Transverse colon (tissue), 4 donors: ENCODE measurements at regions not wholly inside any gene's neighbourhood (a gene's known extent, or its start where the extent isn't known, plus 50 kb on each side); places are given as distances from the start of the nearest gene placed in this dataset.

Experiments used
- DNase-seq: peaks from one replicate; pipeline ENCODE4 v3.0.0-alpha.2; 2019
- H3K27ac ChIP-seq, 4 donors: fragments of 200-600 bp; sonication (generic); 2 replicates each; pipeline ENCODE4 v1.5.1; 2016 to 2018; ENCODE audit warnings: inconsistent platforms in 4 of 4
- H3K27me3 ChIP-seq: fragments of 200-600 bp; sonication (generic); 2 replicates; pipeline ENCODE4 v1.5.1; 2017; ENCODE audit warnings: inconsistent platforms
- H3K36me3 ChIP-seq, 4 donors: fragments of 200-600 bp; sonication (generic); 2 replicates each; pipeline ENCODE4 v1.5.1; 2017 to 2019; ENCODE audit warnings: inconsistent platforms in 4 of 4
- H3K4me1 ChIP-seq, 4 donors: fragments of 200-600 bp; sonication (generic); 2 replicates each; pipeline ENCODE4 v1.5.1; 2017 to 2020; ENCODE audit warnings: inconsistent platforms in 4 of 4
- H3K4me3 ChIP-seq, 4 donors: fragments of 200-600 bp; sonication (generic); 1 replicate in 1 of 4; 2 replicates in 3 of 4; pipeline versions ENCODE4 v1.5.1 to v1.6.1; 2017 to 2019; ENCODE audit warnings: inconsistent platforms in 4 of 4
- H3K9me3 ChIP-seq, 2 donors: fragments of 200-600 bp; sonication (generic); 2 replicates each; pipeline ENCODE4 v1.5.1; 2017 to 2019; ENCODE audit warnings: inconsistent platforms in 2 of 2
- EP300 ChIP-seq: sonication (generic); formaldehyde crosslinking; IDR thresholded peaks from one replicate; pipeline ENCODE4 v1.6.1; 2017; ENCODE audit warnings: antibody characterized with exemption, low read depth
- POLR2A ChIP-seq: fragments of 450-650 bp; IDR thresholded peaks from one replicate; pipeline ENCODE4 v1.6.1; 2016; ENCODE audit warnings: antibody characterized with exemption, mild to moderate bottlenecking, moderate library complexity
- POLR2AphosphoS5 ChIP-seq, 3 donors: sonication (generic); formaldehyde crosslinking; IDR thresholded peaks; one replicate each; pipeline ENCODE4 v1.6.1; 2016; ENCODE audit warnings: antibody characterized with exemption in 3 of 3
- WGBS, 2 donors: methylation state at CpG; one replicate each; pipeline ENCODE4 v1.1.5; 2018; ENCODE audit warnings: low coverage in 1 of 2; 5-methylcytosine and 5-hydroxymethylcytosine counted together
- in situ Hi-C, 4 donors: fragments of 200-750 bp; cut with MboI; loops; one replicate each; pipeline versions ENCODE4 v1.15.0 to v1.15.1; 2017; ENCODE audit warnings: low sequenced_read_pairs in 3 of 4, low pct_ligation_motif_present in 1 of 4, low pct_unique_long_range_greater_than_20kb in 1 of 4
- intact Hi-C: fragments of 100-400 bp; cut with DNase I; formaldehyde crosslinking; loops from one replicate; pipeline ENCODE4 v1.15.1; 2023; ENCODE audit warnings: low total_unique reads
- TF ChIP-seq, protein P1 (sequence below), 5 experiments: fragments of 200-600 bp in 3 of 5; fragments of 450-650 bp in 2 of 5; sonication (generic) in 3 of 5; IDR thresholded peaks; 1 replicate in 2 of 5; 2 replicates in 3 of 5; pipeline ENCODE4 v1.5.1; 2016 to 2017; ENCODE audit warnings: antibody characterized with exemption in 5 of 5, inconsistent platforms in 3 of 5, mild to moderate bottlenecking in 2 of 5, moderate library complexity in 1 of 5

- Histone ChIP-seq H3K4me3 (no peak overlapping the region), H3K9me3 (no peaks in the 10 kb centered on the region), H3K27ac (no peak overlapping the region), H3K36me3 (no peaks in the 10 kb centered on the region), H3K27me3 (no peaks in the 10 kb centered on the region), H3K4me1 (no peaks in the 10 kb centered on the region)
- intact Hi-C loops (no loop called here), in situ Hi-C loops (no loop called here)
- TF ChIP-seq, protein P1, sequence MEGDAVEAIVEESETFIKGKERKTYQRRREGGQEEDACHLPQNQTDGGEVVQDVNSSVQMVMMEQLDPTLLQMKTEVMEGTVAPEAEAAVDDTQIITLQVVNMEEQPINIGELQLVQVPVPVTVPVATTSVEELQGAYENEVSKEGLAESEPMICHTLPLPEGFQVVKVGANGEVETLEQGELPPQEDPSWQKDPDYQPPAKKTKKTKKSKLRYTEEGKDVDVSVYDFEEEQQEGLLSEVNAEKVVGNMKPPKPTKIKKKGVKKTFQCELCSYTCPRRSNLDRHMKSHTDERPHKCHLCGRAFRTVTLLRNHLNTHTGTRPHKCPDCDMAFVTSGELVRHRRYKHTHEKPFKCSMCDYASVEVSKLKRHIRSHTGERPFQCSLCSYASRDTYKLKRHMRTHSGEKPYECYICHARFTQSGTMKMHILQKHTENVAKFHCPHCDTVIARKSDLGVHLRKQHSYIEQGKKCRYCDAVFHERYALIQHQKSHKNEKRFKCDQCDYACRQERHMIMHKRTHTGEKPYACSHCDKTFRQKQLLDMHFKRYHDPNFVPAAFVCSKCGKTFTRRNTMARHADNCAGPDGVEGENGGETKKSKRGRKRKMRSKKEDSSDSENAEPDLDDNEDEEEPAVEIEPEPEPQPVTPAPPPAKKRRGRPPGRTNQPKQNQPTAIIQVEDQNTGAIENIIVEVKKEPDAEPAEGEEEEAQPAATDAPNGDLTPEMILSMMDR (IDR thresholded peaks at IDR 0.05), result no peak
- no peak for TF ChIP-seq POLR2AphosphoS5 (IDR thresholded peaks at IDR 0.05)
- TF ChIP-seq POLR2A, result no peak
- TF ChIP-seq EP300, result no peak
- WGBS, 2 donors, result 54 to 82% methylated on average over 3 to 4 of the region's 4 CpGs
- DNase-seq, result no peak
These were observed 56.7 kb upstream of the COL13A1 start for GRCh38 chr10:69744971-69745370.

DNA sequence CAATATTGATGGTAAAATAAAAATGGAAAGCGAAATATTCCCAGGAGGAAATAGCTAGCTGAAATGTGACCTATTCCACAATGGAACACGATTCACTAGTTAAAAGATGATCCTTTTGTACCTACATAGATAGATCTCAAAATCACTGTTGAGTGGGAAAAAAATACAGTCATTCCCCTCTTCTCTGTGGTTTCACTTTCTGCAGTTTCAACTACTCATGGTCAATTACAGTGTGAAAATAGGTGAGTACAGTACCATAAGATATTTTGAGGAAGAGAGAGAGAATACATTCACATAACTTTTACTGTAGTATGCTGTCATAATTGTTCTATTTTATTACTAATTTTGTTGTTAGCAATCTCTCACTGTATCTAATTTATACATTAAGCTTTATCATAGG, 56.0 kb upstream of the COL13A1 start:
- H3K27me3 ChIP-seq, result no peaks in the 10 kb centered on the region
- H3K4me3 ChIP-seq, result no peak overlapping the region
- in situ Hi-C loops (no loop called here), intact Hi-C loops (no loop called here)
- WGBS, 2 donors, result 74 to 86% methylated on average over 2 of the region's 2 CpGs
- H3K9me3 ChIP-seq, result no peaks in the 10 kb centered on the region
- no peaks in the 10 kb centered on the region for H3K36me3 ChIP-seq
- TF ChIP-seq EP300 (no peak), POLR2A (no peak), POLR2AphosphoS5 (IDR thresholded peaks at IDR 0.05) (no peak)
- TF ChIP-seq, protein P1 (IDR thresholded peaks at IDR 0.05), result no peak
- no peaks in the 10 kb centered on the region for H3K4me1 ChIP-seq
- H3K27ac ChIP-seq, result no peak overlapping the region
- no peak for DNase-seq

DNA sequence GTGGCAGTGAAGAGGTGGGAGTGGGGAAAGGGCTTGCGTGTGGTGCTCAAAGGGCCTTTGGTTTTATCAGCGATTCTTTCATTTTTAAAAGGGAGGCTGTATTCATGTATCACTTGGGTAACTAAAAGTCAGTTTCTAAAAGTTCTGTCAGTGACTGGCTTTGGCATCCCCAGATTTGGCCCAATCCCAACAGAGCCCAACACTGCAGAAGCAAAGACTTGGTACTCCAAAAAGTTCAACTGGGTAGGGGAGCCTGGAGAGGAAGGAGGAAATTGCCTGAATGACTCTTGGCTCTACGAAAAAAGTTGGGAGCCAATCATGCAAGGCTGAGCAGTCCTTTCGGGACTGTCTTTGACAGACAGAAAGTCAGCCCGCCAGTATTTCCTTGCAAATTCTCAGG, 54.5 kb upstream of the COL13A1 start:
- Histone ChIP-seq H3K36me3 (no peaks in the 10 kb centered on the region), H3K27ac (no peak overlapping the region), H3K4me3 (no peak overlapping the region), H3K4me1 (no peaks in the 10 kb centered on the region), H3K27me3 (no peaks in the 10 kb centered on the region), H3K9me3 (no peaks in the 10 kb centered on the region)
- 77 to 93% methylated on average over 3 to 5 of the region's 5 CpGs for WGBS, 2 donors
- TF ChIP-seq POLR2A (no peak), EP300 (no peak), POLR2AphosphoS5 (IDR thresholded peaks at IDR 0.05) (no peak)
- TF ChIP-seq, protein P1 (IDR thresholded peaks at IDR 0.05), result no peak
- in situ Hi-C loops, result no loop called here
- DNase-seq, result no peak
- intact Hi-C loops, result no loop called here

- Histone ChIP-seq H3K9me3 (no peaks in the 10 kb centered on the region), H3K4me1 (no peaks in the 10 kb centered on the region), H3K4me3 (no peak overlapping the region), H3K36me3 (no peaks in the 10 kb centered on the region), H3K27ac (no peak overlapping the region), H3K27me3 (no peaks in the 10 kb centered on the region)
- no peak for DNase-seq
- in situ Hi-C loops, result no loop called here
- WGBS, 2 donors, result 36% methylated on average over 1 of the region's 1 CpG; no CpG with 5 or more reads in 1 of the 2 donors
- intact Hi-C loops, result no loop called here
- TF ChIP-seq, protein P1 (IDR thresholded peaks at IDR 0.05), result no peak
- TF ChIP-seq POLR2AphosphoS5 (IDR thresholded peaks at IDR 0.05) (no peak), POLR2A (no peak), EP300 (no peak)
These were observed 53.1 kb upstream of the COL13A1 start for GRCh38 chr10:69748621-69749020.
